SU-DHL-6 (cell line): ENCODE measurements at regions not wholly inside any gene's neighbourhood (a gene's known extent, or its start where the extent isn't known, plus 50 kb on each side); places are given as distances from the start of the nearest gene placed in this dataset.

Source experiments
- H2AFZ ChIP-seq: fragments of 200-600 bp; sonication (generic); 2 replicates; pipeline ENCODE4 v1.6.1; 2014; ENCODE audit warnings: low read depth, mild to moderate bottlenecking, moderate library complexity, mixed read lengths, antibody characterized with exemption, low read length; ENCODE audit not compliant: severe bottlenecking
- H3F3A ChIP-seq: fragments of 200-600 bp; shearing (Covaris generic); 2 replicates; pipeline ENCODE4 v1.6.0; 2016; ENCODE audit warnings: antibody characterized with exemption, mild to moderate bottlenecking; ENCODE audit not compliant: insufficient read depth
- H3K27ac ChIP-seq: fragments of 200-600 bp; sonication (generic); 2 replicates; pipeline ENCODE4 v1.5.1; 2016; ENCODE audit warnings: low read depth, mild to moderate bottlenecking, low read length, moderate library complexity, mixed read lengths
- H3K27me3 ChIP-seq: fragments of 200-600 bp; sonication (generic), shearing (Covaris generic); 2 replicates; pipeline ENCODE4 v1.6.0; 2014; ENCODE audit warnings: mild to moderate bottlenecking, low read length
- H3K36me3 ChIP-seq: fragments of 200-600 bp; sonication (generic); 2 replicates; pipeline ENCODE4 v1.6.1; 2014; ENCODE audit warnings: mild to moderate bottlenecking, low read length, mixed read lengths
- H3K4me2 ChIP-seq: fragments of 300-600, 200-600 bp; shearing (Covaris generic), sonication (generic); 2 replicates; pipeline ENCODE4 v1.6.0; 2014; ENCODE audit warnings: low read length, low read depth, mild to moderate bottlenecking; ENCODE audit not compliant: poor library complexity, severe bottlenecking
- H3K4me3 ChIP-seq: fragments of 200-600 bp; sonication (generic); 2 replicates; pipeline ENCODE4 v1.5.1; 2014; ENCODE audit warnings: antibody characterized with exemption, low read length, mild to moderate bottlenecking, mixed read lengths; ENCODE audit not compliant: insufficient read depth, poor library complexity, severe bottlenecking
- H3K79me2 ChIP-seq: fragments of 200-600 bp; sonication (generic); 2 replicates; pipeline ENCODE4 v1.6.1; 2014; ENCODE audit warnings: mild to moderate bottlenecking, low read length, moderate library complexity; ENCODE audit not compliant: insufficient read depth
- H3K9ac ChIP-seq: fragments of 200-600 bp; sonication (generic); 2 replicates; pipeline ENCODE4 v1.7.0; 2014; ENCODE audit warnings: mild to moderate bottlenecking, low read length
- H3K9me2 ChIP-seq: fragments of 200-600 bp; sonication (generic); replicated peaks from 2 replicates; pipeline ENCODE4 v1.6.1; 2014; ENCODE audit warnings: low read length; ENCODE audit not compliant: insufficient read depth
- H3K9me3 ChIP-seq: fragments of 200-600 bp; sonication (generic); 2 replicates; pipeline ENCODE4 v1.6.1; 2014; ENCODE audit warnings: low read length, mixed read lengths; ENCODE audit not compliant: insufficient read depth
- H4K20me1 ChIP-seq: fragments of 200-600 bp; sonication (generic); 2 replicates; pipeline ENCODE4 v1.6.1; 2014; ENCODE audit warnings: low read depth, mild to moderate bottlenecking, antibody characterized with exemption, low read length, moderate library complexity, mixed read lengths
- CTCF ChIP-seq: fragments of 200-600 bp; sonication (generic); IDR thresholded peaks from one replicate; pipeline ENCODE4 v1.5.1; 2017; ENCODE audit warnings: antibody characterized with exemption, mild to moderate bottlenecking, low read length, moderate library complexity; ENCODE audit not compliant: insufficient read depth, poor library complexity, severe bottlenecking
- EZH2phosphoT487 ChIP-seq: fragments of 200-600 bp; sonication (generic), shearing (Covaris generic); conservative IDR thresholded peaks from 2 replicates; pipeline ENCODE4 v1.6.1; 2018; ENCODE audit warnings: mild to moderate bottlenecking, antibody characterized with exemption, low read length, moderate library complexity, mixed read lengths

DNA sequence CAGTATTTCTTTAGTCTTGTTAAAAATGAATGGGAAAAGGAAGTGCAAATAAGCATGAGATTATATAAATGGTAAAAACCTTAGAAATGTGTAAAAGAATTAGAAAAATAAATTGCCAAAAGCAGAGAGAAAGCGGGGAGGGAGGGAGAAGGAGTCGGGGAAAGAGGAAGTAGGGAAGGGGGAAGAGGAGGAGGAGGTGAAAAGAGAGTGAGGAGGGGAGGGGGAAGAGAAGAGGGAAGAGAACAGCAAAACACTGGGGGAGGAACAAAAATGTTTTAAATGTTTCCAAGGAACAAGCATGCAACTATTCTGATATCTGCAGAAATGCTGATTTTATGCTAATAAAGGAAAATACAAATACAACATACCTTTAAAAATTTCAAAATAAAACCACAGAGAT lies 317.5 kb downstream of the PIK3R1 start:
- Histone ChIP-seq H3K4me3 (no peak overlapping the region), H3K27me3 (no peaks in the 10 kb centered on the region), H3K4me2 (no peak overlapping the region), H3K27ac (no peak overlapping the region), H2AFZ (no peak overlapping the region), H3K9me3 (0 out of 2 replicates have a peak, but pooled peaks cover 3% of the 10 kb centered on the region), H3K9me2 (no peaks in the 10 kb centered on the region), H3K36me3 (no peaks in the 10 kb centered on the region), H3K9ac (no peak overlapping the region), H3K79me2 (no peaks in the 10 kb centered on the region), H4K20me1 (no peaks in the 10 kb centered on the region), H3F3A (no peaks in the 10 kb centered on the region)
- TF ChIP-seq CTCF (no peak), EZH2phosphoT487 (no peak)

GRCh38 chr5:68533571-68534084 lies 318.1 kb downstream of the PIK3R1 start:
- H3K4me2 ChIP-seq, result no peak overlapping the region
- no peak overlapping the region for H2AFZ ChIP-seq
- H3F3A ChIP-seq, result no peaks in the 10 kb centered on the region
- no peaks in the 10 kb centered on the region for H3K9me3 ChIP-seq
- no peaks in the 10 kb centered on the region for H3K36me3 ChIP-seq
- H3K9me2 ChIP-seq, result no peaks in the 10 kb centered on the region
- no peak overlapping the region for H3K4me3 ChIP-seq
- H3K79me2 ChIP-seq, result no peaks in the 10 kb centered on the region
- H3K9ac ChIP-seq, result no peak overlapping the region
- no peaks in the 10 kb centered on the region for H4K20me1 ChIP-seq
- no peak overlapping the region for H3K27ac ChIP-seq
- no peaks in the 10 kb centered on the region for H3K27me3 ChIP-seq
- TF ChIP-seq EZH2phosphoT487 (no peak), CTCF (no peak)

- Histone ChIP-seq H3K79me2 (no peaks in the 10 kb centered on the region), H3K27me3 (no peaks in the 10 kb centered on the region), H3K4me2 (no peak overlapping the region), H3K36me3 (no peaks in the 10 kb centered on the region), H2AFZ (no peak overlapping the region), H4K20me1 (no peaks in the 10 kb centered on the region), H3F3A (no peaks in the 10 kb centered on the region), H3K27ac (no peak overlapping the region), H3K4me3 (no peak overlapping the region), H3K9ac (no peak overlapping the region), H3K9me3 (no peaks in the 10 kb centered on the region), H3K9me2 (no peaks in the 10 kb centered on the region)
- no peak for TF ChIP-seq CTCF
- TF ChIP-seq EZH2phosphoT487, result no peak
These were observed 318.8 kb downstream of the PIK3R1 start for GRCh38 chr5:68534131-68534940.
